GM20431 (cell line): ENCODE measurements at regions not wholly inside any gene's neighbourhood (a gene's known extent, or its start where the extent isn't known, plus 50 kb on each side); places are given as distances from the start of the nearest gene placed in this dataset.

ENCODE experiments used
- in situ Hi-C: fragments of 300-500 bp; cut with MseI, MboI; formaldehyde crosslinking; loops from one replicate; pipeline ENCODE4 v1.15.0; 2020; ENCODE audit warnings: low sequenced_read_pairs; ENCODE audit not compliant: unreplicated experiment

- in situ Hi-C loops, result no loop called here
These were observed 201.2 kb upstream of the TNP1 start for GRCh38 chr2:217060951-217061547.

- in situ Hi-C loops, result no loop called here
These were observed 200.7 kb upstream of the TNP1 start for GRCh38 chr2:217060516-217060915.

GRCh38 chr2:217058791-217059755, 199.2 kb upstream of the TNP1 start:
- in situ Hi-C loops, result no loop called here

- in situ Hi-C loops, result no loop called here
These were observed 197.9 kb upstream of the TNP1 start for GRCh38 chr2:217057773-217058172.

- in situ Hi-C loops, result no loop called here
These were observed 195.8 kb upstream of the TNP1 start for GRCh38 chr2:217055624-217056023.

GRCh38 chr2:217054791-217055190, 194.9 kb upstream of the TNP1 start:
- in situ Hi-C loops, result no loop called here

GRCh38 chr2:217052856-217053577, 193.2 kb upstream of the TNP1 start:
- in situ Hi-C loops, result no loop called here

- in situ Hi-C loops, result no loop called here
These were observed 191.6 kb upstream of the TNP1 start for GRCh38 chr2:217051416-217051815.

GRCh38 chr2:217049956-217050355, 190.1 kb upstream of the TNP1 start:
- in situ Hi-C loops, result no loop called here

- in situ Hi-C loops, result no loop called here
These were observed 189.6 kb upstream of the TNP1 start for GRCh38 chr2:217049422-217049821.

GRCh38 chr2:217048730-217049129, 188.9 kb upstream of the TNP1 start:
- in situ Hi-C loops, result no loop called here

- in situ Hi-C loops, result no loop called here
These were observed 187.8 kb upstream of the TNP1 start for GRCh38 chr2:217047631-217048030.

GRCh38 chr2:217047209-217047608, 187.3 kb upstream of the TNP1 start:
- in situ Hi-C loops, result no loop called here

GRCh38 chr2:217045700-217046475, 186.0 kb upstream of the TNP1 start:
- in situ Hi-C loops, result no loop called here

GRCh38 chr2:217040099-217040498, 180.2 kb upstream of the TNP1 start:
- in situ Hi-C loops, result no loop called here

GRCh38 chr2:217038001-217038400, 178.1 kb upstream of the TNP1 start:
- in situ Hi-C loops, result no loop called here

- in situ Hi-C loops, result no loop called here
These were observed 177.5 kb upstream of the TNP1 start for GRCh38 chr2:217037353-217037752.

- in situ Hi-C loops, result no loop called here
These were observed 176.1 kb upstream of the TNP1 start for GRCh38 chr2:217035967-217036366.

GRCh38 chr2:217033186-217033585, 173.3 kb upstream of the TNP1 start:
- in situ Hi-C loops, result no loop called here

- in situ Hi-C loops, result no loop called here
These were observed 171.6 kb upstream of the TNP1 start for GRCh38 chr2:217031445-217031844.
